Transverse colon (tissue), 4 donors: ENCODE measurements at regions not wholly inside any gene's neighbourhood (a gene's known extent, or its start where the extent isn't known, plus 50 kb on each side); places are given as distances from the start of the nearest gene placed in this dataset.

Experiments
- CTCF ChIP-seq, 5 experiments: fragments of 200-600 bp in 3 of 5; fragments of 450-650 bp in 2 of 5; sonication (generic) in 3 of 5; IDR thresholded peaks; 1 replicate in 2 of 5; 2 replicates in 3 of 5; pipeline ENCODE4 v1.5.1; 2016 to 2017; ENCODE audit warnings: antibody characterized with exemption in 5 of 5, inconsistent platforms in 3 of 5, mild to moderate bottlenecking in 2 of 5, moderate library complexity in 1 of 5
- POLR2AphosphoS5 ChIP-seq, 3 donors: sonication (generic); formaldehyde crosslinking; IDR thresholded peaks; one replicate each; pipeline ENCODE4 v1.6.1; 2016; ENCODE audit warnings: antibody characterized with exemption in 3 of 3

GRCh38 chr13:64568748-64569147 is 2661.4 kb downstream of the PCDH9 start:
- TF ChIP-seq POLR2AphosphoS5 (IDR thresholded peaks at IDR 0.05) (no peak), CTCF (IDR thresholded peaks at IDR 0.05) (no peak)
